AG08395 (cell line): ENCODE measurements at regions not wholly inside any gene's neighbourhood (a gene's known extent, or its start where the extent isn't known, plus 50 kb on each side); places are given as distances from the start of the nearest gene placed in this dataset.

ENCODE experiments used
- DNase-seq: peaks from one replicate; pipeline ENCODE4 v3.0.0; 2012; ENCODE audit warnings: mixed read lengths, low spot score

DNA sequence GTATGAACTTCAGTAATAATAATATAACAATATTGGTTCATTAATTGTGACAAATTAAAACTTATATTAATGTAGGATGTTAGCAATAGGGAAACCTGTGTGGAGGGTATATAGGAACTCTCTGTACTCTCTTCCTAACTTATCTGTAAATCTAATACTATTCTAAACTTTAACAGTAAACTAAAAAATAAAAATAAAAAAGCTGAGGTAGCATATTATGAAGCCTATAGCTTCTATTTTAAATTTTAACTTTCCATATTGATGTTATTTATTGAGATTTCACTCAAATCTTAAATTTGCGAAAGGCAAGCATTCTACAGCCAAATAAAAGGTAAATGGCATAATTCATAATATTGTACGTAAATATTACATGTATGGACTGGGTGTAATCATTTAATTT lies 326.4 kb downstream of the MEI4 start:
- no peak for DNase-seq

DNA sequence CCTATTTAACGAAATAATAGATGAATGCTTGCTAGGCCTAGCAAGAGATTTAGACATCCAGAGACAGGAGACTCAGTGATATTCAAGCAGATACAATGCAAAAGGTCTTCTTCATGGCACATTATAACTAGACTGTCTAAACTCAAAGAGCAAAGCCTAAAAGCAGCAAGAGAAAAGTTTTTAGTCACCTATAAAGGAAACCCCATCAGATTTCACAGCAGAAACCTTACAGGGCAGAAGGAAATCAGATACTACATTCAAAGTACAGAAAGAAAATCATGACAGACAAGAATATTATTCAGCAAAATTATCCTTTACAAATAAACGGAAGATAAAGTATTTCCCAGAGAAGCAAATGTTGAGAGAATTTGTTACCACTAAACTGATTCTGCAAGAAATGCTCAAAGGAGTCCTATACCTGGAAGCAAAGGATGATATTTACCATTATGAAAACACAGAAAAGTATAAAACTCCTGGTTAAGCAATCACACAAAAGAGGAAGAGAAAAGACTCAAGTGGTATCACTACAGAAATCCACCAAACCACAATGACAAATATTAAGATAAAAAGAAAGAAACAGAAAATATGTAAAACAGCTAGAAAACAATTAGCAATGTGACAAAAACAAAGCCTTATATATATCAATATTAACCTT lies 333.7 kb downstream of the MEI4 start:
- no peak for DNase-seq

DNA sequence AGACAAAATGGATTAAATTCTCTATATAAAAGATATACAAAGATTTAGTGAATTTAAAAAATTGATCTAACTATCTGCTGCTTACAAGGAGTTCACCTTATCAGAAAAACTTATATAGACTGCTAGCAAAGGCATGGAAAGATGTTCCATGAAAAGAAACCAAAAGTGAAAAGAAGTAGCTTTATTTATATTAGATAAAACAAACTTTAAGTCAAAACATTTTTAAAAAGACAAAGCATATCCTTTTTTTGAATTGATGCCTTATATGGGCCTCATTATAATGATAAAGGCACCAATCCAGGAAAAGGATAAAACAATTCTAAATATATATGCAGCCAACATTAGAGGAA lies 334.2 kb downstream of the MEI4 start:
- DNase-seq: no peak

DNA sequence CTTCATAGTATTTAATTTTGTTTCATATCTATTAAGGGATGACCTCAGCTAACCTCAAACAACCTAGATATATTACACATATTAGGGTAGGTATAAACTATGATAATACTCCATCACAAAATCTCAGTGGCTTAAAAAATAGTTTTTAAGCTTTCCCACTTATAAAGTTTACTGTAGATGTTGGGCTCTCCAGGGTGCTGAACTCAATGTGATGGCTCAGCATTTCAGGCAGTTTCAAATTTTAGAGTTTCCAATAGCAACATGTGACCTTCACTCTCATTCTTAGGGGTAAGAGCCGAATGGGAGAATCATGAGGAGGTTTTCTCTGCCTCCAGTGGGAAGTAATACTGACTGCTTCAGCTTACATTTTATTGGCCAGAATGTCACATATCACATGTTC lies 357.3 kb downstream of the MEI4 start:
- DNase-seq: no peak

DNA sequence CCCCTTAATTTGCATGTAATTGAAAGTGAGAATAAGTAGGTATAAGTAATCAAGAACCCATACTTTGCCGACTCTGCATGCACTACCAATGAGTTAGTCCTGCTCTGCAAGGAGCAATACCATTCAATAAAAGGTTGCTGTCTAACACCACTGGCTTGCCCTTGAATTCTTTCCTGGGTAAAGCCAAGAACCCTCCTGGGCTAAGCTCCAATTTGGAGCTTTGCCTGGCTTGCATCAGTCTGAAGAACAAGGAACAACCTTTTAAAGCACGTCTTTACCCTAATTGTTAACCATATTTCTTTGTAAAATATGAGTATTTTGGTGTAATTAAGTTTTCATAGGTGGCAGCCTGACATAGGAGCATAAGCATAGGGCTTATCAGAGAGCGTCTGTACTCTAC lies 367.7 kb downstream of the MEI4 start:
- no peak for DNase-seq

DNA sequence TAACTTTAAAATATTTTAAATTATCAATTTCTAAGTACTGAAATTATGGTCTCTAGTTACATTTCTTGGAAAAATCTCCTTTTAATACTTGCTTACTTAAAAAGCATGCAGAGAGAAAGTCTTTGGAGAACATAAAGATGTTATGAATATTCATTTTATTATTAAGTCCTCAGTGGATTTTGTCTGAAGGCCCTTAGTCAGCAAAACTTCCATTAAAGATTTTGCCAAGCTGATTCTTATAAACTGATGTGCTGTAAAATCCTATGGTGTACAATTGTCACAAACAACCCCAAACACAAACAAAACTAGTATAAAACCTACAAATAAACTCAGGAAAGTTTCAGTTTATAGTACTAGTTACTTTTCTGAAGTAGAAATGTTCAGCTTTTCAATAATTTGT lies 372.7 kb downstream of the MEI4 start:
- no peak for DNase-seq

DNA sequence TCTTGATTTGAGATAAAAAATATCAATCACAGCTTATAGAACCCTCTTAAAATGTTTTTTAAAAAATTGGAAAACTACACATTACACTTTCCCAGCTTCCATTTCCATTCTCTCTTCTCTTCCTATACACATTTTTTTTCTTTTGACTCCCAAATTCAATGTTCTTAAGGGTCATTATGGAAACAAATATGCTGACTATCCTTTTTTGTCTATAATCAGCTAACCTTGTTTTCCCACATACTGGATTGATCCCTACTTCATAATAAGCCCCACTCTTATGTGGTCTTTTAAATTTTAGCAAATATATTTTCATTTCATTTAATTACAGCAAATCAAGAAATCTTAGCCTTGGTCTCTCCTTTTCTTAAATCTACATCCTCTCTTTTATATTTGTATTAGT lies 378.4 kb downstream of the MEI4 start:
- no peak for DNase-seq

DNA sequence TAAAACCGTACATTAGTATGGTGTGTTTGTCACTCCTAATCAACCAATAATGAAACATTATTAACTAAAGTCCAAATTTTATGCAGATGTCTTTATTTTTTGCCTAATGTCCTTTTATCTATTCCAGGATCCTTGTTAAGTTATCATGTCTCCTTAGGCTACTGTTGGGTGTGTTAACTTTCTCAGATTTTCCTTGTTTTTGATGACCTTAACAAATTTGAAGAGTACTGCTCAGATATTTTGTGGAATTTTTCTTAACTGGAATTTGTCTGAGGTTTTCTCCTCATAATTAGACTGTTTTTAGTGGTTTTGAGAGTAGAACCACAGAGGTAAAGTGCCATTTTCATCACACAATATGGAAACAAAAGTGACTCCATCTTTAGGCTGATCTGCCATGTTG lies 406.3 kb downstream of the MEI4 start:
- DNase-seq: no peak

DNA sequence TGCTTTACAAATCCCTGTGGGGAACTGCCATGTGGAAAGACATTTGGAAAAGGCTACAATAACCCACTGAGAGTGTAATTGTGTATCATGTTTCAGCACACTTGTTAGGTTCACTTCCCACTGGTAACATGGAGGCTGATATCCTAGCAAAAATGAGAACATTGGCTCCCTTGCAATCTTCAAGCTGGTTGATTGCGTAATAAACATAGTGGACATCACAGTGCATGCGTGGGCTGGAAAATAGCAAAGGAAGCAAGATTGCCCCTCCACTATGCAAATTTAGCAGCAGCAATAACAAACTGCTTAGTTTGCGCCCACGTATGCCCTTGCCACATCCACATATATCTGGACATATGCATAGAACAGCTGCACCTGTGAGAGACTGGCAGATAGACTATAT lies 410.2 kb downstream of the MEI4 start:
- no peak for DNase-seq

DNA sequence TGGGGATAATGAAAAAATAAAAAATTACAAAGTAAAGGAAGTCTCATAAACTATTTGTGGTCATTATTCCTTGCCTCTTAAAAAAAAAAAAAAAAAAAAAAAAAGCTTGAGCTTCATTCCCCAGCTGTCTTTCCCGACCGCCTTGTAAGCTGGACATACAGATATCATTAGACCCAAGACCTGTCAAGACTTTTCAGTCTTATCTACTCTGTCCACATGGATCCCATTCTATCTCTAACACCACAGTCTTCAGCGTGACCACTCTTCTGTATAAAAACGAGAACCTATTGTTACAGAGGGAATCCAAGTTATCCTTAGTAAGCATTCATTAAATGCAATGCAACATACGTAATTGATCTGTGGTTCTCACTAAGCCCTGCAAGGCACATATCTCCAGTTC lies 423.5 kb downstream of the MEI4 start:
- no peak for DNase-seq

DNA sequence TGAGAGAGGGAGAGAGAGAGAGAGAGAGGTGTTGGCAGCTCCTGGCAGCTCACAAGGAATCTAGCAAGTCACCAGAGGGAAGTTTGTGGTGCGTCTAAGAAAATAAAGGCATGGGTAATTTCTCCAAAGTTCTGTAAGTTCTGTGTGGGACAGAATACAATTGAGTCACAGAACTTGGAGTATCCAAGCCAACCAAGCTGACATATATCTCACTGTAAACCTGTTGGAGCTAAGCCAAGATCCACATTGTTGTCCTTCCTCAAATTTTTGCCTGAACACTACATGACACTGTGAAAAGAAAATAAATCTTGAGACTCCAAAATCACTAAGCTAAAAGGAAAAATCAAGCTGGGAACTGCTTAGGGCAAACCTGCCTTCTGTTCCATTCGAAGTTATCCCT lies 436.7 kb downstream of the MEI4 start:
- no peak for DNase-seq

DNA sequence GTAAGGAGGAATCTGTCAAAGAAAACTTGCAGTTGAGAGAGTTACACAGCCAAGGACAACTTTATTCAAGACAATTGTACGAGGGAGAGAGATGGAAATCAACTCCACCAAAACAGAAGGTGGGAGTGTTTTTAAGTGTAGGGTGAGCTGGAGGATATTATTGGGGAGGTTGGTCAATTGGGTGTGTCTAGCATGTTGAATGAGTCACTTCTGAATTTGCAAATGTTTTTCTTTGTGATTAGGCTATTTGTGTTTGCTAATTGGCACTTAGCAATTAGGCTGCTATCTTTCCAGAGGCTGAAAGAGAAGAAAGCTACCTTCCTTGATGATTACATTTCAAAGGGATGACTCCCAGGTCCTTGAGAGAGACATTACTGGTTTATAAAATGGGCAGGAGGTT lies 441.1 kb downstream of the MEI4 start:
- DNase-seq: no peak

DNA sequence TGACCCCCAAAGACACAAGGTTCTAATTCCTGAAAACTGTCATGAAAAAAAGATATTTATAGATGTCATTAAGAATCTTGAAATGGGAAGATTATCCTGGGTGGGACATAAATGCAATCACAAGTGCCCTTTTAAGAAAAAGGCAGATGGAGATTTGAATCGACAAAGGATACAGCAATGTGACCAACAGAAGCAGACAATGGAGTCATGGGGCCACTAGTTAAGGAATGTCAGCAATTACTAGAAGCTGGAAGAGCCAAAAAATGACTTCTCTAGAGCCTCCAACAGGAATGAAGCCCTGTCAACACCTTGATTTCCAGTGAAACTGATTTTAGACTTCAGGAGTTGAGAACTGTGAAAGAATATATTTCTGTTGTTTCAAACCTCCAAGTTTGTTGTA lies 448.5 kb downstream of the MEI4 start:
- DNase-seq: no peak

DNA sequence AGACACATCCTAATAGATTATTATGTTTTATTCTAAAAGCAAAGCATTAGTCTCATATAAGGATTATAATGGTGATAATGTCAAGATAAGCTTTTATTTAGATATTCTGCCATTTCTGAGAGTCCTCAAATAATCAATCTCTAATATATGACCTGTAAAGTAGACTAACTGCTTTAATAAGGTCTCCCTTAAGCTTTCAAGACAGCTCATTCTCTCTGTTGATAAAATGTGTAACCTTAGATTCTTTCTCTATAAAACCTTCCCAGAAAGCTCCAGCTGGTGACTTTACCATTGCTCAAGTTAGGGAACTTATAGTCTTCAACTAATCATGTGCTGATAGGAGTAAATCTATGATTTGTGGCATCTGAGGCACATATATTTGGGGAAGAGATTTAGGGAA lies 457.8 kb downstream of the MEI4 start:
- DNase-seq: no peak

DNA sequence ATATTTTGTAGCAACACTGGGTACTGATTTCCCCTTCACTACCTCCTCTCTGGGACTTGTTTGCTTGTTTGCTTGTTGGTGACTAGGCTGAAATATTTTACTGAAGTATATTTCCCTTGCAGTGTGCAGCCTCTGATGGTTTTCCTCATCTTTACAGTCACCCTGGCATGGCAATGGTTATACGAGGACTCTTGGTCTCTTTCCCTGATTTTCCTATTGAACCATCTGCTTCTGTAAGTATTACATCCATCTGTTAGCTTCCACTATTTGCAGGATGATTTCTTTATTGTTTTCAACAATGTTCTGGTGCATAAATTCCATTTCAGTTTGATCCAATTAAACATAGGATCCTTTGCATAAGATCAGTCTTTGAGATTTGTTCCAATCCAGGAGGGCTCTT lies 465.1 kb downstream of the MEI4 start:
- no peak for DNase-seq

DNA sequence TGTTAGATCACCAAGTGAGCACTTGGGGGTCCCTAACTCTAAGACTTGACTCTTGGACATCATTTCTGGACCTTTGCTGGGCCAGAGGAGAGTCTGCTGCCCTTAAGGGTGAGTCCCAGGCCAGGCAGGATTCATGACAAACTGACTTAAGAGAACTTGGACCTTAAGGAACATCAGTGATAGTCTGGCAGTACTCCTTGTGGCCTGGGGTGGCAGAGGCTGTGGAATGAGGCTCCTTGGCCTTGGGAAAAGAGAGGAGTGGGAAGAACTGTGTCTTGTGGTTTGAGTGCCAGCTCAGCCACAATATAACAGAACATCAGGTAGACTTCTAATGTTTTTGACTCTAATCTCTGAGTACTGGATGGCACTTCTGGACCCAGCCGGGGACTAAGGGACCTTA lies 478.7 kb downstream of the MEI4 start:
- no peak for DNase-seq

DNA sequence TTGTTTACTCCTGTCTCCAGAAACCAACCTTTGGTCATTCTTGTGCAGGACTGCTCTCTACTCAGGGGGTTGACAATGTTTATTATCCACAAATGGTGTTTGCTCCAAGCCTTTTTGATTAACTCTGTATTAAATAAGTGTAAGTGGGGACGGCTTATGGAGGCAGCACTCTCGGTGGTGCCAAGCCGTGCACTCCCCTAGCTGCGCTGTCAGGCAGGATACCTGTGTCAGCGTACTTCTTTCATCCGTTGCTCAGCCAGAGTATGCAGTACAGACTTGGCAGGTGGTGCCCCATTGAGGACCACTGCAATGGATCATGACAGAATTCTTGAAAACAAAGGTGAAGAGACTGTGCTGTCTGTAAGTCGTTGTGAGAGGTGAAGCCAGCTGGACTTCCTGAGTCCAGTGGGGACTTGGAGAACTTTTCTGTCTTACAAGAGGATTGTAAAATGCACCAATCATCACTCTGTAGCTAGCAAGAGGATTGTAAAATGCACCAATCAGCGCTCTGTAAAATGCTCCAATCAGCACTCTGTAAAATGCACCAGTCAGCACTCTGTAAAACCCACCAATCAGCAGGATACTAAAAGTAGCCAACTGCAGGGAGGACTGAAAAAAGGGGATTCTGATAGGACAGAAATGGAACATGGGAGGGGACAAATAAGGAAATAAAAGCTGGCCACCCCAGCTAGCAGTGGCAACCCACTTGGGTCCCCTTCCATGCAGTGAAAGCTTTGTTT lies 480.0 kb downstream of the MEI4 start:
- no peak for DNase-seq

DNA sequence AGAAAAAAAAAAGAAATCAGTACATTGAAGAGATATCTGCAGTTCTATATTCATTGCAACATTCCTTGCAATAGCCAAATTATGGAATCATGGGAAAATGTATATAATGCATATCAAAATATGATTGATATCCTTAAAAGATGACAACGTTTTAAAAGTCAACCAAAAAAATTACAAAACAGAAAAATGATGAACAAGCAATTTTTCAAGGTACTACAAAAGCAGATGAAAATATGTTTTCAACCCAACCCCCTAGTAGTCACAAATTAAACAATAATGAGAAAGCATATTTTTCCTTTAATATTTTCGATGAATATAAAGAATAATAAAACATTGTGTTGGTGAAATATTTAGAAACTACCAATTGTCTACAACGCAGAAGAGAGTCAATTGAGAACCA lies 497.6 kb downstream of the MEI4 start:
- DNase-seq: no peak

DNA sequence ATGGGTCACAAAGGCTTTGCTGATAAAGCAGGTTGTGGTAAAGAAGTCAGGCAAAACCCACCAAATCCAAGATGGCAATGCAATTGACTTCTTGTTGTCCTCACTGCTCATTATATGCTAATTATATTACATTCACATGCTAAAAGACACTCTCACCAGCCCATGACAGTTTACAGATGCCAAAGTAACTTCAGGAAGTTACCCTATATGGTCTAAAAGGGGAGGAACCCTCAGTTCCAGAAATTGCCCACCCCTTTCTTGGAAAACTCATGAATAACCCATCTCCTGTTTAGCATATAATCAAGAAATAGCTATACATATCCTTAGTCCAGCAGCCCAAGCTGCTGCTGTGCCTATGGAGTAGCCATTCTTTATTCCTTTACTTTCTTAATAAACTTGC lies 501.1 kb downstream of the MEI4 start:
- no peak for DNase-seq

DNA sequence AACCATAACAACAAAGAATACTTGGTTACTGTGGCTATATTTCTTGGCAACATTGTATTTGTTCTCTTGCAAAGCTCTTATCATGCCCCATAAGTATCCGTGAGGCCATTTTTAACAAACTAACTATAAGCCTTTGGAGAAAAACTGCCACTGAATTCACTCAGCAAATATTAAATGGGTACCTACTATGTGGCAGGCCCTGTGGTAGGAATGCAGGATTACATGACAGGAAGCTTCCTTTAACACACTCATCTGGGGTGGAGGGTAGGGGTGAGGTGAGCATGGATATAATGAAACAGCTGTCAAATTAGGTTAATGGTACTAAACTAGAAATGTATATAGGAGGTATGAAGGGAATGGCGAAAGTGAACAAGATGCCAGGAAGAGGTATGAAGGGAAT lies 504.8 kb downstream of the MEI4 start:
- no peak for DNase-seq

DNA sequence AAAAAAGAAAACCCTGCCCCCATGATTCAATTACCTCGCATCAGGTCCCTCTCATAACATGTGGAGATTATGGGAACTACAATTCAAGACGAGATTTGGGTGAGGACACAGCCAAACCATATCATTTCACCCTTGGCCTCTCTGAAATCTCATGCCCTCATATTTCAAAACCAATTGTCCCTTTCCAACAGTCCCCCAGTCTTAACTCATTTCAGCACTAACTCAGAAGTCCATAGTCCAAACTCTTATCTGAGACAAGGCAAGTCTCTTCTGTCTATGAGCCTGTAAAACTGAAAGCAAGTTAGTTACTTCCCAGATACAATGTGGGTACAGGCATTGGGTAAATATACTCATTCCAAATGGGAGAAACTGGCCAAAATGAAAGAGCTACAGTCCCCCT lies 536.1 kb downstream of the MEI4 start:
- no peak for DNase-seq

DNA sequence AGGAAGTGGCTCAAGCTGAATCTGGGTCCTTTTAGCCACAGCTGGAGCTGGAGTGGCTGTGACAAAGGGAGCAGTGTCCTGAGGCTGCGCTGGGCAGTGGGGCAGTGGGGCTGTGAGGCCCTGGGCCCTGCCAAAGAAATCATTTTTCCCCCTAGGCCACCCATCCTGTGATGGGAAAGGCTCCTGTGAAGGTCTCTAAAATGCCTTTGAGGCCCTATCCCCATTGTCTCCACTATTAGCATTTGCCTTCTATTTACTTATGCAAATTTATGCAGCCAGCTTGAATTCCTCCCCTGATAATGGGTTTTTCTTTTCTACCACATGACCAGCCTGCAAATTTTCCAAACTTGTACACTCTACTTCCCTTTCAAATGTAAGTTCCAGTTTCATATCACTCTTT lies 539.2 kb downstream of the MEI4 start:
- no peak for DNase-seq

DNA sequence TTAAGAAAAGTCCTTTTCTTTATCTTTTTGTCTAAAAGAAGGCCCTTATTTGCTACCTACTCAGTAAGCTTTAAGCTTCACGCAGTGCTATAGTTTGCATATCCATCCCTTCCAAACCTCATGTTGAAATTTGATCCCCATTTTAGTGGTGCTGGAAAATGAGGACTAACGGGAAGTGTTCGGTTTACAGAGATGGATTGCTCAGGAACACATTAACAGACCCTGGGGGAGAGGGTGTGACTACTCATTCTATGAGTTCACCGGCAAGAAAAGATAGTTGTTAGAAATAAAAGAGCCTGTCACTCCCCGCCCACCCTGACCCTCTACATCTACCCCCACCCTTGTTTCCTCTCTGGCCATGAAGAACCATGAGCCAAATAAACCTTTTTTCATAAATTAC lies 546.2 kb downstream of the MEI4 start:
- no peak for DNase-seq

DNA sequence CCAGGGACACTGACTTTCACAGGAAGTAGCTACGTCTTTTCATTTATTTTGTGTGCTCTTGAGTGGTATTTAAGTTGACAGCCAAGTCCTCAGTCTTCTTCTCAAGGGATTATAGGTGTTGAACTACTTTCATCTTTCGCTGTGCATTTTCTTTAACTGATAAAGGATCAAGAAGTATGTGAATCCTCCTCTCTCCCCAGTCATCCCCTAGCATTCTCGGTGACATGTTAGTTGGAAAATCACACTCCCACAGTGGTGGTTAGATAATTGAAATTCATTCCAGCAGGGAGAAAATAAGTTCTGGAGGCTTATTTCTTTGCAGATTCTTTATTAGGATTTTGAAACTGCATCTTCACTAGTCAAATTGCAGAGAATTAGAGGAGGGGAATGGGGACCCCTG lies 569.4 kb downstream of the MEI4 start:
- no peak for DNase-seq
